Heart left ventricle (tissue), 16 donors: ENCODE measurements at regions not wholly inside any gene's neighbourhood (a gene's known extent, or its start where the extent isn't known, plus 50 kb on each side); places are given as distances from the start of the nearest gene placed in this dataset.
A peak's percentile ranks its signal among the peaks of the same experiment; 100 is the strongest.
"Not testable (repeated sequence)": the region's sequence is repeated elsewhere in the genome, so short reads cannot be mapped to it uniquely, and the experiment has no call there.

Source experiments
- ATAC-seq, 4 donors: fragments of 200-7000 bp; cut with Tn5 transposase; one replicate each; pipeline ENCODE4 v1.9.1; 2020 to 2022; ENCODE audit warnings: moderate library complexity in 4 of 4, mild to moderate bottlenecking in 3 of 4, moderate number of reproducible peaks in 1 of 4
- DNase-seq, 5 donors: peaks; one replicate each; pipeline ENCODE4 v3.0.0-alpha.2; 2020
- H3K27ac ChIP-seq, 12 donors: fragments of 200-600 bp; sonication (generic) in 4 of 12; one replicate each; pipeline versions ENCODE4 v1.5.0 to v1.8.0; 2016 to 2022; ENCODE audit warnings: mild to moderate bottlenecking in 2 of 12
- H3K27me3 ChIP-seq, 9 donors: fragments of 200-600 bp; sonication (generic) in 2 of 9; one replicate each; pipeline versions ENCODE4 v1.5.1 to v1.8.0; 2016 to 2022; ENCODE audit warnings: mild to moderate bottlenecking in 3 of 9
- H3K36me3 ChIP-seq, 9 donors: fragments of 200-600 bp; sonication (generic) in 2 of 9; one replicate each; pipeline versions ENCODE4 v1.5.0 to v1.8.0; 2018 to 2022; ENCODE audit warnings: mild to moderate bottlenecking in 2 of 9
- H3K4me1 ChIP-seq, 12 donors: fragments of 200-600 bp; sonication (generic) in 4 of 12; one replicate each; pipeline versions ENCODE4 v1.5.0 to v1.8.0; 2016 to 2022; ENCODE audit warnings: mild to moderate bottlenecking in 3 of 12
- H3K4me3 ChIP-seq, 12 donors: fragments of 200-600 bp; sonication (generic) in 4 of 12; one replicate each; pipeline versions ENCODE4 v1.5.0 to v1.8.0; 2017 to 2022; ENCODE audit warnings: mild to moderate bottlenecking in 9 of 12, moderate library complexity in 4 of 12
- H3K9me3 ChIP-seq, 12 donors: fragments of 200-600 bp; sonication (generic) in 4 of 12; one replicate each; pipeline versions ENCODE4 v1.5.0 to v1.8.0; 2016 to 2022; ENCODE audit warnings: mild to moderate bottlenecking in 1 of 12
- WGBS, 4 donors: extraction: QIAGEN DNeasy Blood & Tissue Kit in 2 of 4; methylation state at CpG; one replicate each; pipeline versions ENCODE4 v1.1.5 to v1.1.7; 2013 to 2018; 5-methylcytosine and 5-hydroxymethylcytosine counted together
- intact Hi-C, 10 donors: fragments of 100-400 bp; cut with DNase I; formaldehyde crosslinking; loops; one replicate each; pipeline versions ENCODE4 v1.11.1 to v1.14.2; 2022
- donor health status: ischemic (EF 13 %, LVEDD 7.1; RV severe dilation, severe dysfunction).
- donor health status: healthy with polysubstance abuse.
- donor health status: DM: no; HTN: yes; CAD: no.
- donor health status: DM: no; HTN: no; CAD: no.
- donor health status: ischemic (EF 25% LVEDD 6.9; RV normal size, moderate dysfunction).
- donor health status: ischemic (EF 25% LVEDD 5.7; RV mildly dilated, moderate dysfunction).
- donor health status: healthy.
- donor health status: DM: yes; HTN: yes; CAD: no.
- donor health status: ischemic (EF 35%, LVEDD 5.7; RV mildly dilated, moderate dysfunction).
- donor health status: nonischemic (EF 11% LVEDD 7.7; RV severe dilation, severe dysfunction).
- donor health status: DM: yes; HTN: yes; CAD: no.
- donor health status: PGD.
- donor health status: ischemic (EF 29% LVEDD 5.4; RV normal size, mild dysfunction).
- donor health status: nonischemic (EF 23%, LVEDD 6.1; RV moderate dilation, normal function).

- WGBS, 4 donors, result 81 to 100% (median 97%) methylated on average over 2 to 5 of the region's 5 CpGs
- ATAC-seq, intact Hi-C loops, H3K4me1 ChIP-seq, H3K9me3 ChIP-seq, H3K4me3 ChIP-seq, H3K27ac ChIP-seq, DNase-seq, H3K27me3 ChIP-seq: not testable (repeated sequence)
- peaks cover 0 to 14% (median 0%) of the 10 kb centered on the region in 9 donors for H3K36me3 ChIP-seq
These were observed 343.2 kb downstream of the ZNF37A start for GRCh38 chr10:38437359-38437758.

GRCh38 chr10:38448614-38449355 lies 354.6 kb downstream of the ZNF37A start:
- H3K27ac ChIP-seq, H3K27me3 ChIP-seq, H3K4me3 ChIP-seq, H3K4me1 ChIP-seq, ATAC-seq, H3K9me3 ChIP-seq, intact Hi-C loops: not testable (repeated sequence)
- DNase-seq, result peak in 1 of 5 donors; percentile 57
- peaks cover 0 to 13% (median 0%) of the 10 kb centered on the region in 9 donors for H3K36me3 ChIP-seq
- WGBS, 4 donors, result 92 to 97% (median 94%) methylated on average over 15 to 22 of the region's 22 CpGs

DNA sequence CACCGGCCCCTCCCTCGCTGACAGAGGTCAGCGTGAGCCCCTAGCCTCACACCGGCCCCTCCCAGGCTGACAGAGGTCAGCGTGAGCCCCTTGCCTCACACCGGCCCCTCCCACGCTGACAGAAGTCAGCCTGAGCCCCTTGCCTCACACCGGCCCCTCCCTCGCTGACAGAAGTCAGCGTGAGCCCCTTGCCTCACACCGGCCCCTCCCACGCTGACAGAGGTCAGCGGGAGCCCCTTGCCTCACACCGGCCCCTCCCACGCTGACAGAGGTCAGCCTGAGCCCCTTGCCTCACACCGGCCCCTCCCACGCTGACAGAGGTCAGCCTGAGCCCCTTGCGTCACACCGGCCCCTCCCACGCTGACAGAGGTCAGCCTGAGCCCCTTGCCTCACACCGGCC lies 355.5 kb downstream of the ZNF37A start:
- H3K4me1 ChIP-seq, ATAC-seq, H3K27me3 ChIP-seq, DNase-seq, intact Hi-C loops, H3K9me3 ChIP-seq, H3K27ac ChIP-seq, H3K4me3 ChIP-seq: not testable (repeated sequence)
- WGBS, 4 donors, result 81 to 98% (median 96%) methylated on average over 13 to 21 of the region's 21 CpGs
- H3K36me3 ChIP-seq, result peaks cover 0 to 13% (median 0%) of the 10 kb centered on the region in 9 donors

GRCh38 chr10:38450372-38451057 lies 356.4 kb downstream of the ZNF37A start:
- H3K4me1 ChIP-seq, ATAC-seq, H3K27me3 ChIP-seq, intact Hi-C loops, DNase-seq, H3K4me3 ChIP-seq, H3K27ac ChIP-seq, H3K9me3 ChIP-seq: not testable (repeated sequence)
- WGBS, 4 donors, result 93 to 97% (median 97%) methylated on average over 24 to 32 of the region's 32 CpGs
- H3K36me3 ChIP-seq, result peaks cover 0 to 13% (median 0%) of the 10 kb centered on the region in 9 donors

GRCh38 chr10:38451306-38451967 lies 357.3 kb downstream of the ZNF37A start:
- H3K9me3 ChIP-seq, H3K27ac ChIP-seq, H3K4me3 ChIP-seq, DNase-seq, intact Hi-C loops, H3K27me3 ChIP-seq, ATAC-seq, H3K4me1 ChIP-seq: not testable (repeated sequence)
- peaks cover 0 to 11% (median 0%) of the 10 kb centered on the region in 9 donors for H3K36me3 ChIP-seq
- 90 to 96% (median 95%) methylated on average over 21 to 28 of the region's 28 CpGs for WGBS, 4 donors
